Esophagus squamous epithelium (tissue), 5 donors: ENCODE measurements at regions not wholly inside any gene's neighbourhood (a gene's known extent, or its start where the extent isn't known, plus 50 kb on each side); places are given as distances from the start of the nearest gene placed in this dataset.

ENCODE experiments used
- DNase-seq: peaks from one replicate; lab custom pipeline; 2025; lab: John Stamatoyannopoulos, UW
- H3K27ac ChIP-seq, 4 donors: fragments of 200-600 bp; sonication (generic); one replicate each; pipeline ENCODE4 v1.5.1; 2016 to 2019; ENCODE audit warnings: mild to moderate bottlenecking in 1 of 4
- H3K27me3 ChIP-seq, 4 donors: fragments of 200-600 bp; sonication (generic); 1 replicate in 3 of 4; 2 replicates in 1 of 4; pipeline versions ENCODE4 v1.5.1 to v1.6.0; 2017 to 2021; ENCODE audit warnings: antibody characterized with exemption in 1 of 4
- H3K36me3 ChIP-seq, 3 donors: fragments of 200-600 bp; sonication (generic); one replicate each; pipeline ENCODE4 v1.5.1; 2016 to 2019
- H3K4me1 ChIP-seq, 3 donors: fragments of 200-600 bp; sonication (generic); one replicate each; pipeline ENCODE4 v1.5.1; 2017 to 2019
- H3K4me3 ChIP-seq, 4 donors: fragments of 200-600 bp; sonication (generic); 1 replicate in 3 of 4; 2 replicates in 1 of 4; pipeline ENCODE4 v1.5.1; 2016 to 2019; ENCODE audit warnings: mild to moderate bottlenecking in 2 of 4, moderate library complexity in 1 of 4
- H3K9me3 ChIP-seq, 3 donors: fragments of 200-600 bp; sonication (generic); one replicate each; pipeline ENCODE4 v1.5.1; 2016 to 2019
- CTCF ChIP-seq, 6 experiments: fragments of 450-650 bp in 4 of 6; fragments of 200-600 bp in 2 of 6; sonication (generic) in 2 of 6; IDR thresholded peaks; one replicate each; pipeline ENCODE4 v1.5.1; 2016 to 2019; ENCODE audit warnings: antibody characterized with exemption in 6 of 6, mild to moderate bottlenecking in 4 of 6, moderate library complexity in 4 of 6
- POLR2A ChIP-seq, 4 donors: fragments of 450-650 bp; IDR thresholded peaks; one replicate each; pipeline ENCODE4 v1.6.1; 2017; ENCODE audit warnings: antibody characterized with exemption in 4 of 4, mild to moderate bottlenecking in 4 of 4, moderate library complexity in 3 of 4
- WGBS, 2 donors: methylation state at CpG; one replicate each; pipeline ENCODE4 v1.1.5; 2018; 5-methylcytosine and 5-hydroxymethylcytosine counted together
- intact Hi-C: fragments of 100-400 bp; cut with DNase I; formaldehyde crosslinking; loops from one replicate; pipeline ENCODE4 v1.15.0; 2022
- donor health status: DM: yes; HTN: yes; CAD: no.

DNA sequence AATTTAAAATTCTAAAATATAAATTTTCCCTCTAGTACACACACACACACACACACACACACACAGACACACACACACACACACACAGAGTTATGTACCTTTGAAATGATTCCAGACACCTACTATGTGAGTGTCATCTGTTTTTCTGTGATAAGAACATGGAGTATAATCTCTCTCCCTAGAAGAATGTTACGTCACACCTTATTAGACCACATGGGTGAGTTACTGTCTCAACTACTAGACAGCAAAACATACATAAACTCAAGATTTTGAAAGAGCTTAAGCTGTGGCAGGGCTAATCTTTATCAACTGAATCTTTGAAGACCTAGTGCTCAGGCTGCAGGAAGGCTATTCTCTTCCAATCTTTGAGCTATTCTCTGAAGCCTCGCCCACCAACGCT, 385.9 kb upstream of the BCHE start:
- DNase-seq = no peak

GRCh38 chr3:166211451-166211850, 374.2 kb upstream of the BCHE start:
- WGBS, 2 donors = 66 to 74% methylated on average over 4 of the region's 4 CpGs
- H3K27me3 ChIP-seq = no peaks in the 10 kb centered on the region
- no peak for TF ChIP-seq POLR2A (IDR thresholded peaks at IDR 0.05)
- no peak for TF ChIP-seq CTCF (IDR thresholded peaks at IDR 0.05)
- H3K27ac ChIP-seq = no peak overlapping the region
- DNase-seq = no peak
- H3K36me3 ChIP-seq = no peaks in the 10 kb centered on the region
- no peak overlapping the region for H3K4me3 ChIP-seq
- H3K4me1 ChIP-seq = no peaks in the 10 kb centered on the region
- intact Hi-C loops = no loop called here
- H3K9me3 ChIP-seq = no peaks in the 10 kb centered on the region

More for the DNA sequence above, 385.9 kb upstream of the BCHE start:
- Histone ChIP-seq H3K36me3 (no peaks in the 10 kb centered on the region), H3K4me3 (no peak overlapping the region), H3K9me3 (no peaks in the 10 kb centered on the region), H3K4me1 (no peaks in the 10 kb centered on the region), H3K27me3 (no peaks in the 10 kb centered on the region), H3K27ac (no peak overlapping the region)
- intact Hi-C loops = no loop called here
- 77 to 93% methylated on average over 3 of the region's 3 CpGs for WGBS, 2 donors
- TF ChIP-seq CTCF (IDR thresholded peaks at IDR 0.05) = no peak
- no peak for TF ChIP-seq POLR2A (IDR thresholded peaks at IDR 0.05)

DNA sequence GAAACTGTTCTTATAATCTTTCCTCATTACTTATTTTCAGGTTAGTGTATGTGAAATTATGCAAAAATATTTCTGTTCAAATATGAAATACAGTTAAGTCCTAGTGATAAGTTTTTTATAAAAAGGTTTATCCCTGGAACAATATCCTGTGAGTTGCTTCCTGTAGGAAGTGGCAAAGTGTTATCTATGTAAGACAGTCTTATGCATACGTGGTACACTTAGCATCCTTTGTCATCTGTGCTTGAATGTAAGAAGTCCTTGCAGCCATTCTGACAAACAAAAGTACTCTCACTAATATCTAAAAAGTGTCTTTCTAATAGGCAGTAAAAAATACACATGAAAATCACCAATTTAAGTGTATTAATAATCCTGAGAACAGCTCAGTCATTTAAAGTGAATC, 372.5 kb upstream of the BCHE start:
- intact Hi-C loops = no loop called here
- no peak for DNase-seq
- 25 to 48% methylated on average over 1 of the region's 1 CpG for WGBS, 2 donors
- Histone ChIP-seq H3K4me3 (no peak overlapping the region), H3K27me3 (no peaks in the 10 kb centered on the region), H3K27ac (no peak overlapping the region), H3K36me3 (no peaks in the 10 kb centered on the region), H3K4me1 (no peaks in the 10 kb centered on the region), H3K9me3 (no peaks in the 10 kb centered on the region)
- TF ChIP-seq CTCF (IDR thresholded peaks at IDR 0.05) = no peak
- TF ChIP-seq POLR2A (IDR thresholded peaks at IDR 0.05) = no peak

- Histone ChIP-seq H3K4me3 (no peak overlapping the region), H3K27ac (no peak overlapping the region), H3K27me3 (no peaks in the 10 kb centered on the region), H3K9me3 (no peaks in the 10 kb centered on the region), H3K36me3 (no peaks in the 10 kb centered on the region), H3K4me1 (no peaks in the 10 kb centered on the region)
- TF ChIP-seq CTCF (IDR thresholded peaks at IDR 0.05) (no peak), POLR2A (IDR thresholded peaks at IDR 0.05) (no peak)
- DNase-seq = no peak
- 33 to 46% methylated on average over 7 of the region's 7 CpGs for WGBS, 2 donors
- intact Hi-C loops = no loop called here
Measured at GRCh38 chr3:166205158-166205557, 367.9 kb upstream of the BCHE start.

DNA sequence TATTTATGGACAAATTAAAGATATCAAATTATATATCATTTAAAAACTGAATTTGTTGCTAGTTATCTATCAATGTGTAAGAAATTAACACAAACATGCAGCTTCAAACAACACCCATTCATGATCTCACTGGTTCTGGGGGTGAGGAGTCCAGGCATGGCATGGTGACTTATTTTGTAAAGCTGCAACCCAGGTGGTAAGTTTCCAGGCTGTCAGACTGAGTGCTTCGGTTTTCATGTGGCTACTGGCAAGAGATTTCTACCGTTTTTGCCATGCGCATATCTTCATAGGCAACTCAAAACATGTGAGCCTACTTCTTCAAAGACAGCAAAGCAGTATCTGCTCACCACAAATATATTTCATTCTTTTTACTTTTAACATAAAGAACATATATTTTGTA, 364.3 kb upstream of the BCHE start:
- Histone ChIP-seq H3K27ac (no peak overlapping the region), H3K27me3 (no peaks in the 10 kb centered on the region), H3K4me1 (no peaks in the 10 kb centered on the region), H3K9me3 (no peaks in the 10 kb centered on the region), H3K4me3 (no peak overlapping the region), H3K36me3 (no peaks in the 10 kb centered on the region)
- intact Hi-C loops = no loop called here
- TF ChIP-seq CTCF (IDR thresholded peaks at IDR 0.05) = no peak
- TF ChIP-seq POLR2A (IDR thresholded peaks at IDR 0.05) = no peak
- no peak for DNase-seq
- WGBS, 2 donors = 69 to 71% methylated on average over 3 of the region's 3 CpGs
